SU-DHL-6 (cell line): ENCODE measurements at regions not wholly inside any gene's neighbourhood (a gene's known extent, or its start where the extent isn't known, plus 50 kb on each side); places are given as distances from the start of the nearest gene placed in this dataset.
"Not testable (repeated sequence)": the region's sequence is repeated elsewhere in the genome, so short reads cannot be mapped to it uniquely, and the experiment has no call there.

Source experiments
- EZH2phosphoT487 ChIP-seq: fragments of 200-600 bp; sonication (generic), shearing (Covaris generic); conservative IDR thresholded peaks from 2 replicates; pipeline ENCODE4 v1.6.1; 2018; ENCODE audit warnings: mild to moderate bottlenecking, antibody characterized with exemption, low read length, moderate library complexity, mixed read lengths
- TF ChIP-seq, protein P1 (sequence below): fragments of 200-600 bp; sonication (generic); IDR thresholded peaks from one replicate; pipeline ENCODE4 v1.5.1; 2017; ENCODE audit warnings: antibody characterized with exemption, mild to moderate bottlenecking, low read length, moderate library complexity; ENCODE audit not compliant: insufficient read depth, poor library complexity, severe bottlenecking

DNA sequence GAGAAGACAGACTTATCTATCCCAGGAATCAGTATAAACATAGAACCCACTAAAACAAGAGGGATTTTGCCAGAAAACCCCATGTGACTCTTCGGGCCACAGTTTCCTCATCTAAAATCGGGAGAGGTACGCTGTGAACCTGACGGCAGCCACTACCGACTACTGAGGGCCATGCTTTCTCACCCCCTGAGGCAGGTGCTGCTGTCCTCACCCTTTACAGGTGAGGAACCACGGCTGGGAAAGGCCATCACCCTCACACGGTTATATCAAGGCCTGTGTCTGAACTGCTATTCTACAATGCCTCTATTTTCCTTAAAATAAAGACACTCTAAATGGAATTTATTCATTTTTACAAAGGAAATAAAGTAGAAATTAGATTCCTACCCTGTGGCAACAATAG lies 73.4 kb upstream of the TNK2 start:
- TF ChIP-seq, protein P1, sequence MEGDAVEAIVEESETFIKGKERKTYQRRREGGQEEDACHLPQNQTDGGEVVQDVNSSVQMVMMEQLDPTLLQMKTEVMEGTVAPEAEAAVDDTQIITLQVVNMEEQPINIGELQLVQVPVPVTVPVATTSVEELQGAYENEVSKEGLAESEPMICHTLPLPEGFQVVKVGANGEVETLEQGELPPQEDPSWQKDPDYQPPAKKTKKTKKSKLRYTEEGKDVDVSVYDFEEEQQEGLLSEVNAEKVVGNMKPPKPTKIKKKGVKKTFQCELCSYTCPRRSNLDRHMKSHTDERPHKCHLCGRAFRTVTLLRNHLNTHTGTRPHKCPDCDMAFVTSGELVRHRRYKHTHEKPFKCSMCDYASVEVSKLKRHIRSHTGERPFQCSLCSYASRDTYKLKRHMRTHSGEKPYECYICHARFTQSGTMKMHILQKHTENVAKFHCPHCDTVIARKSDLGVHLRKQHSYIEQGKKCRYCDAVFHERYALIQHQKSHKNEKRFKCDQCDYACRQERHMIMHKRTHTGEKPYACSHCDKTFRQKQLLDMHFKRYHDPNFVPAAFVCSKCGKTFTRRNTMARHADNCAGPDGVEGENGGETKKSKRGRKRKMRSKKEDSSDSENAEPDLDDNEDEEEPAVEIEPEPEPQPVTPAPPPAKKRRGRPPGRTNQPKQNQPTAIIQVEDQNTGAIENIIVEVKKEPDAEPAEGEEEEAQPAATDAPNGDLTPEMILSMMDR: not testable (repeated sequence)
- TF ChIP-seq EZH2phosphoT487: not testable (repeated sequence)
